Activated CD4-positive, alpha-beta T cell treated with anti-CD3 and anti-CD28 coated beads, Interleukin-2, amount 10 ng/mL, durations not matched to agents 7 days and 5 days (primary cell): ENCODE measurements at regions not wholly inside any gene's neighbourhood (a gene's known extent, or its start where the extent isn't known, plus 50 kb on each side); places are given as distances from the start of the nearest gene placed in this dataset.

Source experiments
- CTCF ChIA-PET: fragments of 350-600 bp; sonication (Branson Sonifier 250); formaldehyde crosslinking; loops from one replicate; lab custom pipeline; 2021; ENCODE audit warnings: antibody characterized with exemption; lab: Charles Lee
- POLR2A ChIA-PET: fragments of 350-600 bp; sonication (Branson Sonifier 250); formaldehyde crosslinking; loops from one replicate; lab custom pipeline; 2021; ENCODE audit warnings: antibody characterized with exemption; lab: Charles Lee
- DNase-seq: peaks from one replicate; pipeline ENCODE4 v3.0.0-alpha.2; 2020
- H3K27ac Mint-ChIP-seq: one replicate; pipeline ENCODE4 v1.8.0; 2021; ENCODE audit warnings: mild to moderate bottlenecking, moderate library complexity, mixed read lengths
- H3K27me3 Mint-ChIP-seq: one replicate; pipeline ENCODE4 v1.8.0; 2021; ENCODE audit warnings: mixed read lengths
- H3K36me3 Mint-ChIP-seq: one replicate; pipeline ENCODE4 v1.8.0; 2021; ENCODE audit warnings: low read depth, mixed read lengths
- H3K4me1 Mint-ChIP-seq: one replicate; pipeline ENCODE4 v1.8.0; 2021; ENCODE audit warnings: mixed read lengths
- H3K4me3 Mint-ChIP-seq: one replicate; pipeline ENCODE4 v1.8.0; 2021; ENCODE audit warnings: mild to moderate bottlenecking, moderate library complexity, mixed read lengths
- H3K9me3 Mint-ChIP-seq: one replicate; pipeline ENCODE4 v1.8.0; 2021; ENCODE audit warnings: mixed read lengths

DNA sequence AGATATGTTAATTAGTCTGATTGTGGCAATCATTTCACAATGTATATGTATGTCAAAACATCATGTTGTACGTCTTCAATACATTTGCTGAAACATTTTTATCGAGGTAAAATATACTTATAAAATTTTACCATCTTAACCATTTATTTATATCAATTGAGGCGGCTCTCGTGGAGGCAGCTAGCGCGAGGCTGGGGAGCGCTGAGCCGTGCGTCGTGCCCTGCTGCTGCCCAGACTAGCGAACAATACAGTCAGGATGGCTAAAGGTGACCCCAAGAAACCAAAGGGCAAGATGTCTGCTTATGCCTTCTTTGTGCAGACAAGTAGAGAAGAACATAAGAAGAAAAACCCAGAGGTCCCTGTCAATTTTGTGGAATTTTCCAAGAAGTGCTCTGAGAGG lies 202.5 kb upstream of the PBX1 start:
- DNase-seq = no peak
- ChIA-PET CTCF (no interaction called here), POLR2A (no interaction called here)
- no peak overlapping the region for H3K4me3 Mint-ChIP-seq
- no peaks in the 10 kb centered on the region for H3K27me3 Mint-ChIP-seq
- no peaks in the 10 kb centered on the region for H3K36me3 Mint-ChIP-seq
- H3K4me1 Mint-ChIP-seq = no peaks in the 10 kb centered on the region
- H3K9me3 Mint-ChIP-seq = peaks cover 2% of the 10 kb centered on the region
- H3K27ac Mint-ChIP-seq = no peak overlapping the region

DNA sequence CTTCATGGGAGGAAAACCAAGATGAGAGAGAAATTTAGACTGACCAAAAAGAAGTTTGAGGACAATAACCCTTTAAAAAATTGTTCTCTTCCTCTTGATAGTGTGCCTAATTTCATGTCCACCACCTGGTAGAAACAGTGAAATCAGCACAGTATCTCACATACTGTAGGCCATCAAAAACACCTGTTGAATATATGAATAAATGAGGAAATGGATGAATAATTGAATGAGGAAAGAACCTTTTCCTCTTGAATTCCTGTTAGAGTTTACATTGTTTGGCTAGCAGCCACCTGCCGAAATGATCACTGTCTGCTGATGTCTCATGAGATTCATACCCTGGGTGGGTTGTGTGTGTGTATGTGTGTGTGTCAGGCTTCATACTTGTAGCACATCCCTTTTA lies 198.7 kb upstream of the PBX1 start:
- ChIA-PET CTCF (no interaction called here), POLR2A (no interaction called here)
- Mint-ChIP-seq H3K9me3 (peaks cover 6% of the 10 kb centered on the region), H3K36me3 (no peaks in the 10 kb centered on the region), H3K27me3 (no peaks in the 10 kb centered on the region), H3K27ac (no peak overlapping the region), H3K4me3 (no peak overlapping the region), H3K4me1 (no peaks in the 10 kb centered on the region)
- no peak for DNase-seq

DNA sequence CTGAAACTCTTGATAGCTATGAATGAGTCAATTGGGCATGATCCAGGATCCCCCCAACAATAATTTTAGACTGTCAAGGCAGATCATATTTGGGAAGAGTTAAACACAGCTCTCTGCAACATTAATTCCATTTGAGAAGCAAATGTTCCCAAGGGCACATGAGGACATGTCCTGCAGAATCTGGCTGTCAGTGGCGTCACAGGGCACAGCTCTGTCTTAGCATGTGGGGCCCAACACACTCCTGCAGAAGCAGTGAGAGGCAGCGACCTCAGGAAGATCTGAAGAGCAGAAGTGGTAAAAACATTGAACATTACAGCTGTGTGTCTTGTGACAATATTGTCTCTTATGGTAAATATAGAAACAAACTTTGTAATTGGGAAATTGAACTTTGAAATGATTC lies 197.1 kb upstream of the PBX1 start:
- Mint-ChIP-seq H3K4me1 (no peaks in the 10 kb centered on the region), H3K27me3 (no peaks in the 10 kb centered on the region), H3K4me3 (no peak overlapping the region), H3K27ac (no peak overlapping the region), H3K9me3 (peaks cover 6% of the 10 kb centered on the region), H3K36me3 (no peaks in the 10 kb centered on the region)
- ChIA-PET CTCF (no interaction called here), POLR2A (no interaction called here)
- DNase-seq = no peak

DNA sequence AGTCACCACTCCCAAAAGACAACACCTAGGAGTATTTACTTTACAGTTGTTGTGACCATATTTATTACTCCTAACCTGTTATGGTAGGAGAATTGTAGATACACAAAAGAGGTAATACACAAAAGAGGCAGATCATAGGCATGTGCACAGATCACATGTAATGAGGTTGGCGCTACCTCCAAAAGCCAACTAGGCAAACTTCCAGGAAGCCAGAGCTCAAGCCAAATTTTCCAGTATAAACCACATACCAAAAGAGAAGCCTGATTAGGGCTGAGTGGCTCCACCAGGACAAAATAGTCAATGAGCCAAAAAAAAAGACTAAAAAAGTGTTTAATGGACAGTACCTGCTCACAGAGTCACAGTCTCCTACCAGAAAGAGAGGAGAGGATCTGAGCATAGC lies 195.0 kb upstream of the PBX1 start:
- no peak overlapping the region for H3K27ac Mint-ChIP-seq
- H3K36me3 Mint-ChIP-seq = no peaks in the 10 kb centered on the region
- peaks cover 16% of the 10 kb centered on the region for H3K9me3 Mint-ChIP-seq
- no peak overlapping the region for H3K4me3 Mint-ChIP-seq
- no peaks in the 10 kb centered on the region for H3K27me3 Mint-ChIP-seq
- ChIA-PET POLR2A (no interaction called here), CTCF (no interaction called here)
- no peak for DNase-seq
- H3K4me1 Mint-ChIP-seq = no peaks in the 10 kb centered on the region

DNA sequence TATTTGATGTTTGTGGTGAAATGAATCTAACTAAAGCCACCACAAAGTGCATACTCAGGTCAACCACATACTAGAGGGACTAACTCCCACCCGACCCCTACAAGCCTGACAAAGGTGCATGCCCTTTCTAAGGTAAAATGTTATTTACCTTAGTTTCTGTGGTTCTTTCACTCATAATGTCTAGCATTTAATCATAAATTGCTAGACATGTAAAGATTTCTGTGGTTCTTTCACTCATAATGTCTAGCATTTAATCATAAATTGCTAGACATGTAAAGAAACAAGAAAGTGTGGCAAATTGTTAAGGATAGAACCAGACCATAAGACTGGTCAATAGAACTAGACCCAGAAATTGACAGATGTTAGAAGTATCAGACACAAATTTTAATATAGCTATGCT lies 193.0 kb upstream of the PBX1 start:
- Mint-ChIP-seq H3K9me3 (peaks cover 16% of the 10 kb centered on the region), H3K4me1 (no peaks in the 10 kb centered on the region), H3K27me3 (no peaks in the 10 kb centered on the region), H3K4me3 (no peak overlapping the region), H3K27ac (no peak overlapping the region), H3K36me3 (no peaks in the 10 kb centered on the region)
- CTCF ChIA-PET = no interaction called here
- POLR2A ChIA-PET = no interaction called here
- DNase-seq = no peak

DNA sequence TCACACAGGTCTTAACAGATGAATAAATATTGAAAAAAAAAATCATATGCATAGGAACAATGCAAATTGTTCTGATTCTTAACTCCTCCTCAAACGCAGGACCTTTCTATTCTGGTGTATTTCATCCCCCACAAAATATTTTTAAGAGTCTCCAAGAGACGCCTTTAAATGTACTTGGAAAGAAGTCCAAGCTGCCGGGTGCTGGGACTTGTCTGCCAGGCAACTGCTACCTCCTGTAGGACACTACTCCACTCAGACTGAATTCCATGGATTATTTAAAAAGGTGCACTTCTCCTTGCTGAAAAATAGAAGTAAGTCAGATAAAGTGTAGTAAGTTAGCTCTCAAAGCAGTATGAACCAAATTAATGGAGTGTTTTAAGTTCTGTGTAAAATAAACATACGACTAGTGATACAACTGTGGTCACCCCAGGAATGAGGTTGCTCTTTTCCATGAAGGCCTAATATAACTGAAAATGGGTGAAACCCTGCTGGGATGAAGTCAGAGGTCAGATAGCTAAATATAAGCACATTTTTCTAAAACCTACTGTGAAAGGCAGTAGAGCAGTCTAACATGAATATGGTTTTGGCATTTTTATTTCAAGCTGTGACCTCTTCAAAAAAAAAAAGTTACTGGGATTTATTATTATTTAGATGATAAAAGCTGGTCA lies 189.2 kb upstream of the PBX1 start:
- Mint-ChIP-seq H3K36me3 (no peaks in the 10 kb centered on the region), H3K4me1 (no peaks in the 10 kb centered on the region), H3K9me3 (peaks cover 16% of the 10 kb centered on the region), H3K27ac (no peak overlapping the region), H3K4me3 (no peak overlapping the region), H3K27me3 (no peaks in the 10 kb centered on the region)
- ChIA-PET POLR2A (no interaction called here), CTCF (no interaction called here)
- no peak for DNase-seq

DNA sequence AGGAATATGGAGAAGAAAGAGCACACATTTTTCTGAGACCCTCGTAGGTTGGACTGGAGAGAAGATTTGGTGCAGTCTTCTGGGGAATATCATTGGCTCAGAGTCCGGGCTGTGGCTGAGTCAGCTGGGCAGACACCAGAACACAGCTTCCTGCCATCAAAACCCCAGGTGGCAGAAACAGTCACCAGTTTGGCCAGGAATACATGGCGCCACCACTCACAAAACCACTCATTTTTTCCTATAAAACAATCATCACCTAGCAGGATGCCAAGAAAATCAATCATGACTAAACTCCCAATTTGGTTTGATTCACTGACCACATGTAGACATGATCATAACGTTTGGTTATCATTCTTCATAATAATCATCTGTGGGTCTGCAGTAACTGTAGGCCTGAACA lies 178.1 kb upstream of the PBX1 start:
- H3K36me3 Mint-ChIP-seq = no peaks in the 10 kb centered on the region
- no peaks in the 10 kb centered on the region for H3K4me1 Mint-ChIP-seq
- no peak overlapping the region for H3K27ac Mint-ChIP-seq
- no peaks in the 10 kb centered on the region for H3K9me3 Mint-ChIP-seq
- DNase-seq = no peak
- no peak overlapping the region for H3K4me3 Mint-ChIP-seq
- CTCF ChIA-PET = no interaction called here
- POLR2A ChIA-PET = no interaction called here
- no peaks in the 10 kb centered on the region for H3K27me3 Mint-ChIP-seq

DNA sequence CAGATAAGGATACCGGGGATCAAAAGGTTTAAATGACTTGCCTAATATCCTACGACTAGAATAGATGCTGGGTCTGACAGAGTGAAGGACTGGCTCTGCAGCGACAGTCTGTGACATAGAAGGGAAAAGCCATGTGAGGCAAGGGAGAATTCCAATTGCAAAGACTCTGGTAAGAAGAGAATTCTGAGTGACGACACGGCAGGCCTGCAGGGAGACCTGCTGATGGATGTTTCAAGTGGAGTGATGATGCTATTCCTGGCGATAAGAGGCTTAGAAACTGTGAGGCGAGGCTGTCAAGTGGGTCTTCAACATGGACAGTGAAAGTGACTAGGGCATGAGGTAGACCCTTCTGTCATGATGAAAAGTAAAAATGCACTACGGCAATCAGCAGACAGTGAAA lies 176.6 kb upstream of the PBX1 start:
- ChIA-PET CTCF (no interaction called here), POLR2A (no interaction called here)
- Mint-ChIP-seq H3K9me3 (no peaks in the 10 kb centered on the region), H3K27me3 (no peaks in the 10 kb centered on the region), H3K4me3 (no peak overlapping the region), H3K4me1 (no peaks in the 10 kb centered on the region), H3K27ac (no peak overlapping the region), H3K36me3 (no peaks in the 10 kb centered on the region)
- no peak for DNase-seq

DNA sequence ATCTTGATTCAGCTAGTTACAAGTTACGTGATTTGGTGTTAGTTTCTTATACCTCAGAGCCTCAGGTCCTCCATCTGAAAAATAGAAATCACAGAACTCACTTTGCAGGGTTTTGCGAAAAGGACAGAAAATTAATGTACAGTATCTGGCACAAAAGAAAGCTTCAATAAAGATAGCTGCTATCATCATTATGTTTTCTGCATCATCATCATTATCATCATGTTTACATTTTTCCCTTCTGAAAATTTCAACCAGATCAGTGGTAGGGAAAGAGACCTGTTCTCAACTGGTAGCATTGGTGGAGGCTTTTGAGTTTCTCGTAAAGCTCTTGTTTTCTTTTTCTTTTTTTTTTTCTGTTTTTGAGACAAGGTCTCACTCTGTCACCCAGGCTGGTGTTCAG lies 174.7 kb upstream of the PBX1 start:
- Mint-ChIP-seq H3K27ac (no peak overlapping the region), H3K4me1 (no peaks in the 10 kb centered on the region), H3K27me3 (no peaks in the 10 kb centered on the region), H3K4me3 (no peak overlapping the region), H3K9me3 (peaks cover 6% of the 10 kb centered on the region), H3K36me3 (no peaks in the 10 kb centered on the region)
- CTCF ChIA-PET = interaction anchor here (0.6 kb wide), 1 partner anchor 23 kb away, joined by 4 read pairs; no protein-coding TSS in a partner anchor
- POLR2A ChIA-PET = no interaction called here
- DNase-seq = no peak

DNA sequence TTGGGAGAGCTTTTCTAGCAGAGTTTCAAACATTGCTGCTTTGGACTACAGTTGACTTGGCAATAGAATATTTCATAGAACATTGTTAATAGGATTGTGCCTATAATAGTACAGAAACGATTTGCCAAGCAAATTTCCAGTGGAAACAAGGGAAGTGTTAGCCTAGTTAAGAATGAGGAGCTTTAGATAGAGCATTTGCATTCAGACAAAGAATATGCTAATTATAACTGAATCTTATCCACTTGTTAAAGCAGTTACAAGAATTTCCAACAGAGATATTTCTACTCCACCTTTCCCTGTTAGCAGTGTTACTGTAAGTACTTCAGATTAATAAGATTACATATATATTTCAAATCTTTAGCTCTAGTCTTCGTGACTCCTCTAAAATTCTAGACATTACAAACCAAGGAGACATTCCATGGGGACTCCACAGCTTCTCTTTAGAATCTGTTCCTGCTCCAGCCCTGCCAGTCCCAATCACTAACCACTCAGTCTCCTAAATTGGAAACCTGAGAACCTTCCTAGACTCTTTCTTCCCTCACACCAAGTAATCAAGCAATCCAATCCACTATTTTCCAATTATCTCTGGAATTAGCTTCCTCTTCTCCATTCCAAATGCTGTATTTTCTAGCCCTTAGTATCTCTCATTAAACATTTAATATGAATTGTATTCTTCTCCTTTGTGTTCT lies 141.8 kb upstream of the PBX1 start:
- no peaks in the 10 kb centered on the region for H3K9me3 Mint-ChIP-seq
- DNase-seq = no peak
- H3K27ac Mint-ChIP-seq = no peak overlapping the region
- H3K36me3 Mint-ChIP-seq = no peaks in the 10 kb centered on the region
- H3K4me3 Mint-ChIP-seq = no peak overlapping the region
- no peaks in the 10 kb centered on the region for H3K4me1 Mint-ChIP-seq
- no peaks in the 10 kb centered on the region for H3K27me3 Mint-ChIP-seq
- CTCF ChIA-PET = no interaction called here
- POLR2A ChIA-PET = no interaction called here

DNA sequence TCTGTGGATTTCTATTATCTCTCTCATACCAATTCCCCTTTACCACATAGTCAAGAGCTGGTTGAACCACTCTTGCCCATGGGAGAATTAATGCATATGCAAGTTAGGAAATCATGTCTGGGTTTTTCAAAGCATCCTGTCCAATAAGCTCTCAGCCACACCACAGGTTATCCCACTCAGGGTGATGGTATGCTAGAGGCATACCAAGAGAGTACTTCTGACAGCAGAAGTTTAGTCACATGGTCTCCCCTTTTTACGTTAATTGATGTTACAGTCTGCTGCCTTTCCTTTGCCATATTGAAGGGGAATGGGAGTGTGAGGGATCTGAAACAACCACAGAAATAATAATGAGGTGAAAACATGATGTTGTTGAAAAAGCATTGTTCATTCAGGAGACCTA lies 135.8 kb upstream of the PBX1 start:
- no peak for DNase-seq
- no peak overlapping the region for H3K27ac Mint-ChIP-seq
- H3K36me3 Mint-ChIP-seq = no peaks in the 10 kb centered on the region
- ChIA-PET POLR2A (no interaction called here), CTCF (no interaction called here)
- no peak overlapping the region for H3K4me3 Mint-ChIP-seq
- no peaks in the 10 kb centered on the region for H3K4me1 Mint-ChIP-seq
- H3K9me3 Mint-ChIP-seq = no peaks in the 10 kb centered on the region
- no peaks in the 10 kb centered on the region for H3K27me3 Mint-ChIP-seq

DNA sequence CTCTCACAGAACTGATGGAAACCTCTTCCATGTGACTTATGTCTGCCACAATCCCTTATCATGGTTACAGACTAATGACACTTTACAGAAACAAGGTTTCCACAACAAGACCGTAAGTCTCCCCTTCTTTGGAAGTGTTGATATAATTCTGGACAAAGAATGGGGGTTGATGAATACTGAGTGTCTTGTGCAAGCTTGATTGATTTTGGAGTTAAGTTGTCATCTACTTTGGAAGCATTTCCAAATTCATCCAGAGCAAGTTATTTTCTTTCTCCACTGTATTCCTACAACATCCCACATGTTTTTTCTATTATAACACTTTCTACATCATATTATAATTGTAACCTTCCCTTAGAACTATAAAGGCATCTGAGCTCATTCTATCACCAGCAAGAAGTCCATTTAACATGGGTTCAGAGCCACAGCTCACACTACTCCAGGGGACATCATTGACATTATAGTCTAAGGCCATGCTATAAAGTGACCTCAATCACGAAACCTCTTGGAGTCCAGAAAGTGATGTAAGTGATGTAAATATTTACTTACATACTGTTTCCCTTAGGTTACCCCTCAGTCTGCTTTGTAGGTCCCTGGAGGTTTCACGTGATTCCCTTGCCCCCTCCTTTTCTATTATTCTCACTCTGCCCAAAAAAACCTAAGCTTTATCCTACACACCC lies 125.7 kb upstream of the PBX1 start:
- Mint-ChIP-seq H3K4me3 (no peak overlapping the region), H3K27me3 (no peaks in the 10 kb centered on the region), H3K4me1 (no peaks in the 10 kb centered on the region), H3K36me3 (no peaks in the 10 kb centered on the region), H3K9me3 (no peaks in the 10 kb centered on the region), H3K27ac (no peak overlapping the region)
- DNase-seq = no peak
- POLR2A ChIA-PET = no interaction called here
- CTCF ChIA-PET = no interaction called here

DNA sequence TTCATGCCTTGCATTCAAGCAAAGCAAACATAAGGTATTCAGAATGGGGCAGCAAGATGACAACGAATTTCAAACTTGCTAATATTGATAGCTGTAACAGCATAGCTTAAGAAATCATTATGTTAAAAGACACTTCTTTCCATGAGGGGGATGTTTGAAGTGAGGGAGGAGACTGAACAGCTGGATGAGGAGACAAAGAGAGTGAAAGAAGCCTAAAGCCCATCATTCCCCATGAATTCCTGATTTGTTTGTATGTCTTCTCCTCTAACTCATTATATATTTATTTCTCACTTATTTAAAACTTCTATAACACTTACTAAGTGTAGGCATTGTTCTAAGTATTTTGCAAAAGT lies 125.2 kb upstream of the PBX1 start:
- Mint-ChIP-seq H3K27me3 (no peaks in the 10 kb centered on the region), H3K4me1 (no peaks in the 10 kb centered on the region), H3K27ac (no peak overlapping the region), H3K4me3 (no peak overlapping the region), H3K36me3 (no peaks in the 10 kb centered on the region), H3K9me3 (no peaks in the 10 kb centered on the region)
- DNase-seq = no peak
- ChIA-PET CTCF (no interaction called here), POLR2A (no interaction called here)
